K562 (cell line): ENCODE measurements at regions not wholly inside any gene's neighbourhood (a gene's known extent, or its start where the extent isn't known, plus 50 kb on each side); places are given as distances from the start of the nearest gene placed in this dataset.

ENCODE experiments used
- ATAC-seq: fragments of 200-7000 bp; cut with Tn5 transposase; 3 replicates; pipeline ENCODE4 v1.9.1; 2020; ENCODE audit warnings: moderate library complexity
- BruUV-seq: library from RNA; stranded (reverse); fragments of 400-500 nt; replicated peaks from 2 replicates; lab custom pipeline; 2021; lab: Mats Ljungman, UMichigan
- CTCF ChIA-PET: fragments of 300-600 bp; formaldehyde crosslinking; extraction: SDS; loops from one replicate; lab custom pipeline; 2021; ENCODE audit warnings: low intra/inter-chr PET ratio; lab: Yijun Ruan, JAX
- POLR2A ChIA-PET: fragments of 300-600, 350-650 bp; sonication (Branson Sonifier 250); formaldehyde crosslinking; extraction: SDS; loops from one replicate; lab custom pipeline; 2021; ENCODE audit warnings: antibody characterized with exemption, inconsistent platforms; lab: Yijun Ruan, JAX
- DNase-seq, 4 experiments: peaks; one replicate each; pipeline versions ENCODE4 v3.0.0 to v3.0.0-alpha.2; 2011 to 2018; ENCODE audit warnings: low spot score in 3 of 4, mixed read lengths in 3 of 4; ENCODE audit errors: extremely low read depth in 1 of 4
- FAIRE-seq: peaks from 2 replicates; lab custom pipeline; 2011; peaks lifted over from hg19 to GRCh38; lab: Jason Lieb, UNC
- H2AFZ ChIP-seq: 2 replicates; pipeline ENCODE4 v1.6.0; 2011; ENCODE audit warnings: low read depth, low read length, control low read depth, inconsistent platforms
- H3K27ac ChIP-seq: fragments of 200-600 bp; 3 replicates; pipeline ENCODE4 v1.8.0; 2011; ENCODE audit warnings: low read depth, mild to moderate bottlenecking, control low read depth, inconsistent platforms, low read length, moderate library complexity, mixed read lengths; ENCODE audit errors: extremely low read depth
- H3K27me3 ChIP-seq, 2 experiments: fragments of 300-600 bp in 1 of 2; 2 replicates in 1 of 2; 3 replicates in 1 of 2; pipeline versions ENCODE4 v1.6.0 to v1.8.0; 2011; ENCODE audit warnings: inconsistent platforms in 2 of 2, low read length in 2 of 2, mild to moderate bottlenecking in 1 of 2, mixed read lengths in 1 of 2, moderate library complexity in 1 of 2; ENCODE audit not compliant: control insufficient read depth in 2 of 2, insufficient read depth in 2 of 2
- H3K36me3 ChIP-seq: fragments of 300-600 bp; 3 replicates; pipeline ENCODE4 v1.8.0; 2011; ENCODE audit warnings: mild to moderate bottlenecking, low read length, inconsistent platforms; ENCODE audit not compliant: control insufficient read depth, insufficient read depth
- H3K4me1 ChIP-seq, 2 experiments: fragments of 200-600 bp in 1 of 2; replicated peaks in 1 of 2; 2 replicates in 1 of 2; 3 replicates in 1 of 2; pipeline versions ENCODE4 v1.5.1 to v1.8.0; 2011; ENCODE audit warnings: inconsistent platforms in 2 of 2, low read length in 2 of 2, mild to moderate bottlenecking in 1 of 2, mixed read lengths in 1 of 2, moderate library complexity in 1 of 2; ENCODE audit not compliant: control insufficient read depth in 2 of 2, insufficient read depth in 2 of 2
- H3K4me2 ChIP-seq: 2 replicates; pipeline ENCODE4 v1.6.1; 2011; ENCODE audit warnings: low read length, control low read depth, inconsistent platforms, mixed read lengths; ENCODE audit not compliant: insufficient read depth
- H3K4me3 ChIP-seq: fragments of 200-600 bp; sonication (generic), shearing (Covaris generic); 2 replicates; pipeline ENCODE4 v1.5.1; 2016; ENCODE audit warnings: control low read depth, inconsistent platforms
- H3K79me2 ChIP-seq: fragments of 200-600 bp; 3 replicates; pipeline ENCODE4 v1.8.0; 2011; ENCODE audit warnings: low read length, inconsistent platforms; ENCODE audit not compliant: control insufficient read depth, insufficient read depth
- H3K9ac ChIP-seq, 2 experiments: 2 replicates each; pipeline versions ENCODE4 v1.6.0 to v1.6.1; 2011; ENCODE audit warnings: low read depth in 2 of 2, low read length in 2 of 2, control low read depth in 1 of 2, inconsistent platforms in 1 of 2, mild to moderate bottlenecking in 1 of 2, mixed read lengths in 1 of 2; ENCODE audit not compliant: insufficient read depth in 1 of 2
- H3K9me1 ChIP-seq: one replicate; pipeline ENCODE4 v1.6.0; 2011; ENCODE audit warnings: inconsistent platforms, mild to moderate bottlenecking, low read length, moderate library complexity; ENCODE audit not compliant: control insufficient read depth, insufficient read depth
- H3K9me3 ChIP-seq: replicated peaks from 2 replicates; pipeline ENCODE4 v1.5.1; 2011; ENCODE audit warnings: low read depth, low read length, inconsistent platforms; ENCODE audit not compliant: control insufficient read depth, insufficient read depth
- H4K20me1 ChIP-seq: replicated peaks from 2 replicates; pipeline ENCODE4 v1.6.1; 2011; ENCODE audit warnings: low read length, inconsistent platforms, mixed read lengths; ENCODE audit not compliant: control insufficient read depth, insufficient read depth
- CBFB ChIP-seq: sonication (generic); formaldehyde crosslinking; IDR thresholded peaks from 2 replicates; pipeline ENCODE4 v1.4.0; 2020; ENCODE audit warnings: mild to moderate bottlenecking, missing genetic modification reagents
- DACH1 ChIP-seq: fragments of 450-650 bp; IDR thresholded peaks from 2 replicates; pipeline ENCODE4 v1.6.1; 2018; ENCODE audit not compliant: partially characterized antibody
- ERF ChIP-seq: fragments of 450-650 bp; formaldehyde crosslinking; IDR thresholded peaks from 2 replicates; pipeline ENCODE4 v1.4.0; 2020; ENCODE audit warnings: mild to moderate bottlenecking, mixed read lengths
- FOXK1 ChIP-seq: sonication (generic); formaldehyde crosslinking; IDR thresholded peaks from 2 replicates; pipeline ENCODE4 v1.8.0; 2022; ENCODE audit warnings: missing genetic modification reagents, mild to moderate bottlenecking, borderline replicate concordance
- HIVEP1 ChIP-seq: fragments of 250-450 bp; sonication (Bioruptor Pico); IDR thresholded peaks from 2 replicates; pipeline ENCODE4 v1.4.0; 2020; ENCODE audit warnings: mild to moderate bottlenecking
- HMGN3 ChIP-seq: IDR thresholded peaks from 2 replicates; pipeline ENCODE4 v1.6.1; 2011; ENCODE audit warnings: borderline replicate concordance, low read depth, mild to moderate bottlenecking, mixed read lengths, low read length; ENCODE audit not compliant: insufficient read length; ENCODE audit errors: extremely low read depth
- IFI16 ChIP-seq: fragments of 250-450 bp; sonication (Bioruptor Pico); IDR thresholded peaks from 2 replicates; pipeline ENCODE4 v2.1.2; 2022; ENCODE audit warnings: mild to moderate bottlenecking, inconsistent platforms
- KDM4B ChIP-seq, 2 experiments: fragments of 450-650 bp in 1 of 2; sonication (generic) in 1 of 2; IDR thresholded peaks; 2 replicates each; pipeline ENCODE4 v1.6.1; 2016 to 2017; ENCODE audit warnings: borderline replicate concordance in 2 of 2, antibody characterized with exemption in 1 of 2, low read depth in 1 of 2, mild to moderate bottlenecking in 1 of 2
- RCOR1 ChIP-seq, 2 experiments: IDR thresholded peaks; 2 replicates each; pipeline ENCODE4 v1.6.1; 2012; ENCODE audit warnings: low read depth in 2 of 2, low read length in 2 of 2, borderline replicate concordance in 1 of 2, improper control_type of control experiment in 1 of 2
- SAFB ChIP-seq: fragments of 200-400 bp; formaldehyde crosslinking; IDR thresholded peaks from 2 replicates; pipeline ENCODE4 v1.6.1; 2017; ENCODE audit warnings: low read depth, low read length, borderline replicate concordance
- SIRT6 ChIP-seq: IDR thresholded peaks from one replicate; pipeline ENCODE4 v1.6.1; 2012; ENCODE audit warnings: low read depth, mild to moderate bottlenecking, control low read depth, inconsistent platforms, low read length, moderate library complexity
- ZNF232 ChIP-seq: sonication (generic); formaldehyde crosslinking; IDR thresholded peaks from 2 replicates; pipeline ENCODE4 v1.8.0; 2022; ENCODE audit warnings: mild to moderate bottlenecking, missing genetic modification reagents
- WGBS: fragments of 100-300 bp; shearing (Covaris generic); methylation state at CpG from one replicate; pipeline ENCODE4 v1.1.6; 2016; ENCODE audit warnings: low coverage, mixed read lengths; ENCODE audit not compliant: insufficient coverage; ENCODE audit errors: missing lambda C conversion rate; 5-methylcytosine and 5-hydroxymethylcytosine counted together
- in situ Hi-C: fragments of 300-500 bp; cut with MboI; formaldehyde crosslinking; loops from 4 replicates; pipeline ENCODE4 v1.15.0; 2018; ENCODE audit warnings: inconsistent platforms, mixed read lengths
- intact Hi-C: fragments of 100-400 bp; cut with micrococcal nuclease; formaldehyde crosslinking; loops from 2 replicates; pipeline ENCODE4 v1.14.2; 2022
- TF ChIP-seq, protein P1 (sequence below): fragments of 450-650 bp; formaldehyde crosslinking; IDR thresholded peaks from 2 replicates; pipeline ENCODE4 v1.4.0; 2022; ENCODE audit warnings: missing genetic modification characterization
- TF ChIP-seq, protein P2 (sequence below): fragments of 450-650 bp; formaldehyde crosslinking; IDR thresholded peaks from 2 replicates; pipeline ENCODE4 v1.4.0; 2020; ENCODE audit warnings: mild to moderate bottlenecking
- TF ChIP-seq, protein P3 (sequence below): sonication (generic); formaldehyde crosslinking; IDR thresholded peaks from 2 replicates; pipeline ENCODE4 v1.8.1; 2023; ENCODE audit warnings: mild to moderate bottlenecking, missing genetic modification reagents
- TF ChIP-seq, protein P4 (sequence below): sonication (generic); IDR thresholded peaks from 2 replicates; pipeline ENCODE4 v1.6.1; 2016

DNA sequence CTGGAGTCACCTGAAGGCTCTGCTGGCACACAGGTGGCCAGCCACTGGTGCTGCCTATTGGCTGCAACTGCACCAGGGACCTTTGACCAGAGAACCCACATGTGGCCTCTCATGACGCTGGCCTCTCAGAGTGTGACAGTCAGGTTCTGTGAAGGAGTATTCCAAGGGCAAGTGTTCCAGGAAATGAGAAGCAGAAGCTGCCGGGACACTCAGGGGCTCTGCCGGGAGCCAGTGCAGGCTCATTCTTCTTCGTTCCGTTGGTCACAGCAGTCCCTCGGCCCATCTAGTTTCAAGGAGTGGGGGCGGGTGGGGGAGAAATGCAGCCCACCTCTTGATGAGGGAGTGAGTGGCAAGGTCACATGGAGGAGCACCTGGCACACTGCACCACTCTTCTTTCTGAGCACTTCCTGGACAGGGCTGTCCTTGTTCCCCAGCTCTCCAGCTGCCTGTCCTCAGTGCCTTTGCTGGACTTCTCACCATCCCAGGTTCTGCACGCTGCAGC, 237.5 kb downstream of the GADD45G start (continued):
- TF ChIP-seq, protein P1, sequence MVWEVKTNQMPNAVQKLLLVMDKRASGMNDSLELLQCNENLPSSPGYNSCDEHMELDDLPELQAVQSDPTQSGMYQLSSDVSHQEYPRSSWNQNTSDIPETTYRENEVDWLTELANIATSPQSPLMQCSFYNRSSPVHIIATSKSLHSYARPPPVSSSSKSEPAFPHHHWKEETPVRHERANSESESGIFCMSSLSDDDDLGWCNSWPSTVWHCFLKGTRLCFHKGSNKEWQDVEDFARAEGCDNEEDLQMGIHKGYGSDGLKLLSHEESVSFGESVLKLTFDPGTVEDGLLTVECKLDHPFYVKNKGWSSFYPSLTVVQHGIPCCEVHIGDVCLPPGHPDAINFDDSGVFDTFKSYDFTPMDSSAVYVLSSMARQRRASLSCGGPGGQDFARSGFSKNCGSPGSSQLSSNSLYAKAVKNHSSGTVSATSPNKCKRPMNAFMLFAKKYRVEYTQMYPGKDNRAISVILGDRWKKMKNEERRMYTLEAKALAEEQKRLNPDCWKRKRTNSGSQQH (CRISPR knock-in tag), result no peak
- TF ChIP-seq KDM4B (IDR thresholded peaks at IDR 0.05; ENCODE audit: borderline replicate concordance in 2 of 2, low read depth in 1 of 2) (no peak), IFI16 (CRISPR knock-in tag) (no peak), SIRT6 (no peak), FOXK1 (no peak), SAFB (no peak), ERF (CRISPR knock-in tag) (no peak), ZNF232 (CRISPR knock-in tag) (no peak)
- TF ChIP-seq, protein P2, sequence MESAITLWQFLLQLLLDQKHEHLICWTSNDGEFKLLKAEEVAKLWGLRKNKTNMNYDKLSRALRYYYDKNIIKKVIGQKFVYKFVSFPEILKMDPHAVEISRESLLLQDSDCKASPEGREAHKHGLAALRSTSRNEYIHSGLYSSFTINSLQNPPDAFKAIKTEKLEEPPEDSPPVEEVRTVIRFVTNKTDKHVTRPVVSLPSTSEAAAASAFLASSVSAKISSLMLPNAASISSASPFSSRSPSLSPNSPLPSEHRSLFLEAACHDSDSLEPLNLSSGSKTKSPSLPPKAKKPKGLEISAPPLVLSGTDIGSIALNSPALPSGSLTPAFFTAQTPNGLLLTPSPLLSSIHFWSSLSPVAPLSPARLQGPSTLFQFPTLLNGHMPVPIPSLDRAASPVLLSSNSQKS (CRISPR knock-in tag), result no peak
- TF ChIP-seq, all 486 proteins: peak for 0

DNA sequence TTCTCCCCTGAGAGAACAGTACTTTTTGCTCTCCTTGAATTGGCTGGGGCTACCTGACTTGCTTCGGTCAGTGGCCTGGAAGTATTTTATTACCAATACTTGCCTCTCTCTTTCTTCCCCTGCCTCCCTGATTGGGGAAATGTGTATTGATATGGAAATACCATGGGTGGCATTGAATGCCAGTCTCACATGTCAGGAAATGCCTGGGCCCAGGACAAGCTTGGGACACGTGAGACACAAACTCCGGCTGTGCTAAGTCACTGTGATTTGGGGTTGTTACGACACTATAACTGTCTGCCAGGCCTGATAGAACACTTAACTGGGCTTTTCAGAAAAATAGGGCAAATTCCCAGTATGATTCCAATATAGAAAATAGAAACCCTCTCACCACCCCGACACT, 238.3 kb downstream of the GADD45G start:
- no peak overlapping the region for H3K4me3 ChIP-seq
- H4K20me1 ChIP-seq, result no peaks in the 10 kb centered on the region
- H3K9me1 ChIP-seq, result no peaks in the 10 kb centered on the region
- BruUV-seq, result no TSS peak
- no peak overlapping the region for H3K27ac ChIP-seq
- no peak for FAIRE-seq
- no peaks in the 10 kb centered on the region for H3K4me1 ChIP-seq
- intact Hi-C loops (no loop called here), in situ Hi-C loops (no loop called here)
- no peaks in the 10 kb centered on the region for H3K79me2 ChIP-seq
- ATAC-seq, result no peak
- peaks cover 0 to 15% of the 10 kb centered on the region in 2 experiments; a peak in 2 of 5 replicates for H3K27me3 ChIP-seq
- H3K9me3 ChIP-seq, result no peaks in the 10 kb centered on the region
- CTCF ChIA-PET, result no interaction called here
- no peaks in the 10 kb centered on the region for H3K36me3 ChIP-seq
- no peak overlapping the region for H2AFZ ChIP-seq
- no peak overlapping the region for H3K9ac ChIP-seq
- WGBS, result 0% methylated on average over 5 of the region's 5 CpGs
- H3K4me2 ChIP-seq, result no peak overlapping the region
- POLR2A ChIA-PET, result no interaction called here
- no peak for DNase-seq
- TF ChIP-seq DACH1, result no peak
- TF ChIP-seq HIVEP1 (CRISPR knock-in tag), result no peak
- TF ChIP-seq RCOR1 (IDR thresholded peaks at IDR 0.05; ENCODE audit: borderline replicate concordance in 1 of 2, low read depth in 2 of 2, low read length in 2 of 2), result no peak
- TF ChIP-seq, protein P3, sequence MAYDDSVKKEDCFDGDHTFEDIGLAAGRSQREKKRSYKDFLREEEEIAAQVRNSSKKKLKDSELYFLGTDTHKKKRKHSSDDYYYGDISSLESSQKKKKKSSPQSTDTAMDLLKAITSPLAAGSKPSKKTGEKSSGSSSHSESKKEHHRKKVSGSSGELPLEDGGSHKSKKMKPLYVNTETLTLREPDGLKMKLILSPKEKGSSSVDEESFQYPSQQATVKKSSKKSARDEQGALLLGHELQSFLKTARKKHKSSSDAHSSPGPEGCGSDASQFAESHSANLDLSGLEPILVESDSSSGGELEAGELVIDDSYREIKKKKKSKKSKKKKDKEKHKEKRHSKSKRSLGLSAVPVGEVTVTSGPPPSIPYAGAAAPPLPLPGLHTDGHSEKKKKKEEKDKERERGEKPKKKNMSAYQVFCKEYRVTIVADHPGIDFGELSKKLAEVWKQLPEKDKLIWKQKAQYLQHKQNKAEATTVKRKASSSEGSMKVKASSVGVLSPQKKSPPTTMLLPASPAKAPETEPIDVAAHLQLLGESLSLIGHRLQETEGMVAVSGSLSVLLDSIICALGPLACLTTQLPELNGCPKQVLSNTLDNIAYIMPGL, result no peak
- TF ChIP-seq, protein P4, sequence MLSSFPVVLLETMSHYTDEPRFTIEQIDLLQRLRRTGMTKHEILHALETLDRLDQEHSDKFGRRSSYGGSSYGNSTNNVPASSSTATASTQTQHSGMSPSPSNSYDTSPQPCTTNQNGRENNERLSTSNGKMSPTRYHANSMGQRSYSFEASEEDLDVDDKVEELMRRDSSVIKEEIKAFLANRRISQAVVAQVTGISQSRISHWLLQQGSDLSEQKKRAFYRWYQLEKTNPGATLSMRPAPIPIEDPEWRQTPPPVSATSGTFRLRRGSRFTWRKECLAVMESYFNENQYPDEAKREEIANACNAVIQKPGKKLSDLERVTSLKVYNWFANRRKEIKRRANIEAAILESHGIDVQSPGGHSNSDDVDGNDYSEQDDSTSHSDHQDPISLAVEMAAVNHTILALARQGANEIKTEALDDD, result no peak
- no peak for TF ChIP-seq CBFB
- no peak for TF ChIP-seq HMGN3
